Spleen (tissue), 7 donors: ENCODE measurements at regions not wholly inside any gene's neighbourhood (a gene's known extent, or its start where the extent isn't known, plus 50 kb on each side); places are given as distances from the start of the nearest gene placed in this dataset.

Experiments
- CTCF ChIP-seq, 11 experiments: fragments of 200-600 bp in 7 of 11; fragments of 450-650 bp in 4 of 11; sonication (generic) in 4 of 11; IDR thresholded peaks in 8 of 11; conservative IDR thresholded peaks in 3 of 11; 1 replicate in 7 of 11; 2 replicates in 4 of 11; pipeline versions ENCODE4 v1.4.0 to v1.8.0; 2016 to 2021; ENCODE audit warnings: antibody characterized with exemption in 11 of 11, inconsistent platforms in 4 of 11, mild to moderate bottlenecking in 1 of 11
- POLR2A ChIP-seq, 3 donors: fragments of 450-650 bp; IDR thresholded peaks; one replicate each; pipeline ENCODE4 v1.5.1; 2017; ENCODE audit warnings: antibody characterized with exemption in 3 of 3, mild to moderate bottlenecking in 1 of 3
- donor health status: DM: no; HTN: no; CAD: no; lungs with moderate emphysema.
- donor health status: DM: no; HTN: no; CAD: no.
- donor health status: DM: no; HTN: no; CAD: no.

GRCh38 chr5:61754792-61755191 is 422.7 kb downstream of the ZSWIM6 start:
- no peak for TF ChIP-seq CTCF (IDR thresholded peaks at IDR 0.05 in 8 of 11, conservative IDR thresholded peaks at IDR 0.05 in 3 of 11)
- no peak for TF ChIP-seq POLR2A (IDR thresholded peaks at IDR 0.05)
